CD4-positive, alpha-beta T cell treated with Interleukin-21 for 1 hour (primary cell): ENCODE measurements at regions not wholly inside any gene's neighbourhood (a gene's known extent, or its start where the extent isn't known, plus 50 kb on each side); places are given as distances from the start of the nearest gene placed in this dataset.
"Not testable (repeated sequence)": the region's sequence is repeated elsewhere in the genome, so short reads cannot be mapped to it uniquely, and the experiment has no call there.

Experiments
- DNase-seq: peaks from one replicate; pipeline ENCODE4 v3.0.0-alpha.2; 2020

DNA sequence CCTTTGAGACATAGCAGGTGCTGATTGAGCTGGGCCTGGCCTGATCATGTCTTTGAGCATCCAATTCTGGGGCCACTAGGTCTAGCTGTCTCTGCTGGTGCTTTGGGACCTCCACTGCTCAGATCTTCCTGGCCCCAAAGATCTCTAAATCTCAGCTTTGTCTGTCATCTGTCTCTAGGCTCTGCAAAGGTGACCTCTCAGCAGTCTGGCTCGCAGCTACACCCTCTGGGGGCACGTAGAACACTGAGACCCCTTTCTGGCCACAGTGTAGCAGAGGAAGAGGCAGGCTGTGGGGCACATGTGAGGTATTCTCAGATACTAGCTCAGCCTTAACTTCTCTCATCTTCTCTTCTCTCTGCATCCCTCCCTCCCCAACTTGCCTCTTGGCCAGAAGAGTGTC is 298.1 kb upstream of the PLGLB1 start:
- not testable (repeated sequence) for DNase-seq

DNA sequence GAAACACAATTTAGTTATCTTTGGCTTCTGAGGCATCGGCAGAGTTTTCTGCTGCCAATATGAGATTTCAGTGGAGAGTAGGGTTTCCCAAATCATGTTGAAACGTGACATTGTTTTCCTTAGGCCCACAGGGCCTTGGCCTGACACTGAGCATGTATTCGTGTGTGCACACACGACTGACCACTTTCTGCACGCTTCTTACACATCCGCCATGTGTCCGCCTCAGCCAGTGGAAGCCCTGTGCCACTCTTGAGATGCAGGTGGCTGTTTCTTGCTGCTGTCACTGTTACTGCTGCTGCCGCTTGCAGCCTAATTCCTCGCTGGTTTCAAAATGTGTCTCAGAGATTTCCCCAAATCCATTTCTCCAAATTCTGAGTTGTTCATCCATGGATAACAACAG is 299.6 kb upstream of the PLGLB1 start:
- DNase-seq: not testable (repeated sequence)

DNA sequence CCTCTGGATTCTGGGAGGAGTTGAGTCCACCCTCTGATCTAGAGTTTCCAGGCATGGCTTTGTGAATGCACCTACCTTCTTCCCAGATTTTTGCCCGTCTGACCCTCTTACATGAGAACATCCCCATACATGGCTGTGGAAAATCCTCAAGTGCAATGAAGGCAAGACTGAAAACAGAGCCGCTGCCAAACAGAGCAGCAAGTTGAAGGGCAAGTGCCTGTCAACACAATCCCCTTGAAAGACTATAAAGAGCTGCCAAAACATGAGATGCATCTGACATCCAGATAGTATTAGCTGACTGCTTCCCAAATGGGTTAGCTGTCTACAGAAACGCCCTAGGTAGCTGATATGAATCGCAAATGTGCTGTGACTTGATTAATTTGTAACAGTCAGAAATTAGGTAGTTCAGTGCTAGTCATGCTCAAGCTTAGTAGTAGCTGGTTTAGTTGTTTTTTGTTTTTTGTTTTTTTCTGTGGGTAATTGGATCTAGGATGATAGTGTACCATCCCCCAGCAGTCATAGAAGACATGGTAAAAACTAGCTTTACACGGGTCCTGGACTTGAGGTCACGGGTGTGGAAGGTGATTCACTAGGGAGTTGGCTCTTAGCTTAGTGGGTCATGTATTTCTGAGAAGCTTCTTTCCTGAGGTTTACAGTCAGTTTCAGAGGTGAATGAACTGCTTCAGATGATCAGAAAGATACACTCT is 302.8 kb upstream of the PLGLB1 start:
- not testable (repeated sequence) for DNase-seq

DNA sequence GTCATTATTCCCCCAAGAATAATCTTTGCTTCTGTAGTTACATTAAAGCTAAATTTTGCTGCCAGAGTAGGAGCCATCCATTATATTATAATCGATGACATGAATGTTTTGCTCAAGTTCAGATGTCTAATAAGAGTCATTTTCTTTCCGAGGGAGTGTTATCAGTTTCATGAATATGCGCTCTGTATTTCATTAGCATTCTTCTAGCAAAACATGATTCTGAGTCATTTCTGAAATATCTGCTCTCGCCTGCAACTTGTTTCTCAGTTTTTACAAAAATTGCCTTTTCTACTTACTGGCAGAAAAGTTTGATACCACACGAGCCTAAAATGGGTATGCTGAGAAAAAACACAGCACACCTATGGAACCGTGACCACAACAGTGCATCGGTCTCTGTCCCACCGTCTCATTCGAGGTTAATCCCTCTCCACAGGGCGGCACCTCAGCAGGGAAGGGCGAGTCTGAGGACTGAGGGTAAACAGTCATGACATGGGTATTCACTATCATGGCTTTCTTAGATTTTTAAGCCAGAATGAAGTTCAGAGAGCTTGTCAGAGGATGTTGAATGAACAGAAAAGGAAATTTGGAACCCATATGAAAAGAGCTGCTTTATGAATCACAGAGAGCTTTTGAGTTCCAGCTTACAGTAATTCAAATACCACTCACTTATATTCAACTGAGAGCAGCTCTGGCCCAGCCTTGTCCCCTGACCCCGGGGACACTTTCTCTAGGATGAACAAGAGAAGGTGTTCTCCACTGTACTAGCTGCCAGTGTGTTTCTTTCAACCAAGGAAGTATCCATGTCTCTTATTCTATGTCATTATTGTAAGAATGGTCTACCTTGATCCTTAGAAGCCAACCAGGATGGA is 303.6 kb upstream of the PLGLB1 start:
- not testable (repeated sequence) for DNase-seq

DNA sequence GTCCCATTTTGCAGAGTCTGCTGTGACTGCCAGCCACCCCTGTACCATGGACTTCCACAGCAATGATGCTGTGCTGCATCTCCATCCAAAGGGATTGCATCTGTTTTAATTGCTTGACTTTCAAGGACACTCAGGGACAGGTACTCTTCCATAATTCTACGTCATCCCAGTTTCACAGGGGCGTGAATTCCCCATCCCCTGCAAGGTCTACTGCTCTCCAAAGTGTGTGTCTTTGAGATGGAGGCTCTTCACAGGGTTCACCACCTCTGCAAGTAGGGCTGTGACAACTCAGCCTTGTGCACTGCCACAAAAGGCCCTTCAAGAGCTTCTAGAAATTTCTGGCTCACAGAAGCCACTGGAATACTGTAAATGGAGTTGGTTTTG is 304.3 kb upstream of the PLGLB1 start:
- DNase-seq: not testable (repeated sequence)

DNA sequence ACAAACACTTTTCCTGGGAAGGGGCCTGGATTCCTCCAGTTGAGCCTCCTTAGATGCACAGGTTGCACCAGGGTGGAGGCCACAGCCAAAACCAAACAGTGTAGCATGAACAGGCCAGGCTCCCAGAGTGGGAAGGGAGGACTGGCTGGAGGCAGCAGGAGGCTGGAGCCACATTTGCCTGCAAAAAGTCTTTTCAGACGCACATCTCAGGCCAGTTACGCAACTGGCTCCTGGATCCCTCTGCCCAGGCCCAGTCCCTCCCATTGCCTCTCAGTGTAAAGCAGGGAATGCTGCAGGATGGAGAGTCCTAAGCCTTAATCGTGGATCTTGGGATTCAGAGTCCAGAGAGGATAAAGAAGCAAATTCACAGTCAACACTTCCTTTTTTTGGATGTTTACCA is 305.1 kb upstream of the PLGLB1 start:
- not testable (repeated sequence) for DNase-seq

DNA sequence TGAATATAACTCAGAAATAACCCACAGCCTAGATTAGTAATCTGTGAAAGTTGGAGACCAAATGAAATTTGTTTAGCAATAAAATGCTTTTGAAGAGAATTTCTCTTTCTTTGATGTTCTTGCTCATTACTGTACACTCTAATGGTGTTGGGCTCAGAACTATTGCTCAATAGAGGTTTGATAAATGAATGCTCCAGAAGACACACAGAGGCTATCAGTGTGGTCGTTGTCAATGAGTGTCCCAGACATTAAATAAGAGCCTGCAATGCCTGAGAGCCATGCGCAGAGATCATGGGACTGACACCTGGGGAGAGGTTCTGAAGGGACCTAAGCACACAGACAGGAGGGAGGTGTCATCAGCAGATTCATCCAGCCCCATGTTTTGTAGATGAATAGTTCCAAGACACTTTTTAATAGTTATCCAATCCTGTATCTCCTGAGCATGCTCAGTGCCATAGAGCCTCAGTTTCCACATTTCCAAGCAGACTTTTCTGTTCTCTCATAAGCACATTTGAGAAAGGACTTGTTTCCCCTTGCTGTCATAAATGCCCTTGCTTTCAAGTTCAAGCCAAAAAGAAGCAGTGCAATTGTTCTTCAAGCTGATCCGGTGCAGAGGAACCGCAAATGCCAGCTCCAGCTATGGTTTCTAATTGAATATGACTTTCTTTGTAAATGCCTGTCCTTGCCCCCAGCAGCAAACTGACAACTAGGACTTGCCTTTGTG is 306.2 kb upstream of the PLGLB1 start:
- DNase-seq: not testable (repeated sequence)

DNA sequence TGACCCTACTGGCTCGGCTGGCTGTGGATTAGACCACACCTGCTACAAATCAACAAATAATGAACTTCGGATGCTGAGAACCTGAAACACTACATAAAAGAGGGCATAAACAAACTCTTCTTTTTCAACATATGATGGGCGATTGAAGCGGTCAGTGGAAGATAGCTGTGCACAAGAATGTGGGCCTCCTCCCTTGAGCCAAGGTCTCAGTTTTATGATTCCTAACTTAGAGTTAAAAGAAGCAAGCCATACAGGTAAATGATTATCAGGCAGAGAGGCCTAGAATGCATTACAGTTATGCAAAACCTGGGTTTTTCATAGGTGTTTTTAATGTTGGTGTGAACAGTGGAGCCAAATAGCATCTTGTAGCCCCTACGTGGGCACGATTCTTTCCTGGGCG is 307.9 kb upstream of the PLGLB1 start:
- not testable (repeated sequence) for DNase-seq

DNA sequence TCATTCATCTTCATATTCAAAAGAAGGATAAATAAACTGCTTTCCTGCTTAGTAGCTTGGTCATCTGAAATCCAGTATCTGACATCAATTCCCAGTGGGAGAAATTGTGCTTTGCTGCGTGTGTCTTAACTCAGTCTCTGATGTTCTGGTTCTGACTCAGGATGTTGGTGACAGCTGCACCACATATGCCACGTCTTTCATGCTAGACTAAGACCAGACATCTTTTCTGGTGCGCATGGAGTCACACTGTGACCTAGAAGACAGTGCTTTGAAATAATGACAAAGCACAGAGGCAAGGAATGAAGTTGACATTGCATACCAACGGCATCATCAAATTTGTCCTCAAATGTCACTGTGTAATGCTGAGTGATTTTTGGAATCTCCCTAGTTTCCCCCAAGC is 308.8 kb upstream of the PLGLB1 start:
- not testable (repeated sequence) for DNase-seq

DNA sequence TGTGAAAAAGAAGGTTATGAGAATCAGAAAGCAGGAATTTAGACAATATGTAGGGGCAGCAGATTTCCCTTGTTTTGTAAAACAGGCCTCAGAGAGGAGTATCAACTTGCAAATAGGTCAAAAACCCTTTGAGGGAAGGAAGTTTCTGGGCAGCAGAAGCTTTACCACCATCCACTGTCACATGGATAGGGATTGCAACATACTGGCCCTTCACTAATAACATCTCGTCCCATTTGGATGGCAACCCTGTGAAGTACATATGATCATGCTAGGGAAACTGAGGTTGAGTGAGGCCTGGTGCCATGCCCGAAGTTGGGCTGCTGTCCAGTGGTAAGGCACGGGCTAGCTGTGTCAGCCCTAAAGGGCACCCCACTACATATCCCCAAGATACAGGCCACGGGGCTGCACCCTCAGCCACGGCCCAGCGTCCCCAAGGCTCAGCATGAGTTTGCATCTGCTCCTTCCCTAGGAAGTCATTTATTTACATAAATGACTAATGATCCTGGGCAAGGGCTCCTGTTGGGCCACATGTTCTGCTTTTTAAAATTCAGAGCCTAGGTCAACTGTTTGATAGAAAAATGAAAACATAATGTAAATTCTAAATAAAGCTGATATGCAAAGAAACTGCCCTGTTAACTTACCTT is 310.4 kb upstream of the PLGLB1 start:
- DNase-seq: not testable (repeated sequence)

DNA sequence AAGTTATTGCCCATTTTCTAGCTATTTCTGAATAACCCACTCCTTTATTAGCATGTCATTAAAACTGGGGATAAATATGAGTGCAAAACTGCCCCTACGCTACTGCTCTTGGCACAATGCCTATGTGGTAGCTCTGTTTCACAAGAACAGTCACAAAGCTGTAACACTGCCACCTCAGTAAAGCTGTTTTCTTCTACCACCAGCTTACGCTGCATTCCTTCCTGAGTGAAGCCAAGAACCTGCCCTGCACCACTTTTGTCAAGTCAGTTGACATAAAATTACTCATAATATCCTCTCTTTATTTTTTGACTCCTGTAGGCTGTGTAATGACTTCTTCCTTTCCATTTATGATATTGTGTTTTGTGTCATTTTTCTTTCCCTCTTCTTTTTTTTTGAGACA is 313.2 kb upstream of the PLGLB1 start:
- DNase-seq: not testable (repeated sequence)

DNA sequence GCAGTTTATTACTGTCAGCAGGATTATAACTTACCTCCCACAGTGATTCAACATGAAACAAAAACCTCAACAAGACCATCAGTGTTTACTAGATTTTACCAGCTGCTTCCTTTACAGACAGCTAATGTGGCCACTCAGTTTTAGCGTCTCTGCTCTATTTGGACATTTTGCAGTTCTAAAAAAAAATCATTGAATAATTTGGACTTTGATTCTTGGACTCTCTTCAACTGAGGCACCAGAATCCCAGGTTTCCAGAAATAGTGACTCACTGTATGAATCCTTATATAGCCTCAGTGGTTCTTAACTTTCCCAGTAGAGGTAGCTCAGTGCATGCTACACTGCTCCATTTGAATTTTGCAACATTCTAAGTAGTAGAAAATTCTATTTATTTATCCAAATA is 317.4 kb upstream of the PLGLB1 start:
- not testable (repeated sequence) for DNase-seq

DNA sequence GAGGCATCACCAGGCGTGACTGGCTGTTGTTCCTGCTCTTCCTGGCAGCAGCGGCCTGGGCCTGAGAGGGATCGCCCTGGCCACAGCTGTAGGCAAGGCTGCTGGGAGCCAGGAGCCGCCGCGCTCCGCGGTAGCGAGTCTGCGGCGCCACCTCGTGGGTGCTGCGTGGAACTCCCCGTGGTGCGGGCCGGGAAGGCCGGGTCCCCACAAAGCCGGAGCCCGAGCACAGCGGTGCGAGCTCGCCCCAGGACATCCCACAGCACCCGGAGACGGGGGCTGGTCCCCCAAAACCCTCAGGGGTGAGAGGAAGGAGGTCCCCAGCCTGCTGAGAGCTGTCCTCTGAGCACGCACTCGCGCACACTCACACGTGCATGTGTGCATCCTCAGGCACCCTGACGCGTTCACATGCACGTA is 320.0 kb upstream of the PLGLB1 start:
- peak; percentile 62 for DNase-seq

DNA sequence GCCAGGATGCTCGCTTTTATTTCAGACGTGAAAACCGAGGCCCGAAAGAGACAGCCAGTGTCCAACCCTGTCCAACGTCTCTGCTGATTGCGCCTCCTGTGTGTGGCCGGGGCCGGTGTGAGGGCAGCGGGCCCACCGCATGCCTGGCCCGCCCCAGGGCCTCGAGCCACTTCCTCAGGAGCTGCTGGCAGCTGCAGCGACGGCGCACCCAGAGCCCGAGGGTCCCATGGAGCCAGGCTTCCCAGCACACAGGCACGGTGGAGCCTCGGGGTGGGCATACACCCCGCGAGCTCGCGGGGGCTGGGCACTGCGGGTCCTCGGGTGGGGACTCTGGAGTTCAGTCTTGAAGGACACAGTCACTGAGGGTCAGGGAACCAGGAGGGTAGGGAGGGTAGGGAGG is 320.5 kb upstream of the PLGLB1 start:
- not testable (repeated sequence) for DNase-seq

DNA sequence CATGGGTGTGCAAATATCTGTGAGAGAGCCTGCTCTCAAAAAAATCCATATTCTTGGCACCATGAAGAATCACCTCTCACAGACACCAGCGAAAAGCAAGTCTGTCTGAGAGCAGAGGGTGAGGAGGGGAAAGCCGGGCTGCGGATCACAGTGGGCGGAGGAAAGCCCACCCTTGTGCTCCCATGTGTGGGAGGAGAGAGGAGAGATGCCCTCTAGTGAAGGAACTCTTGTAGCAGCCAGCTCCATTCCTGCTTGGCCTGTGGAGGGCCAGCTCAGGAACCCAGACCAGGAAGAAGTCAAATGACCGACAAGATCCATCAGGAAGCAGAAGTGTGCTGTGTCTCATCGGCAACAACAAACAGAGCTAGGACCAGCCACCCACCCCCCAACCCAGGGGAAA is 321.7 kb upstream of the PLGLB1 start:
- not testable (repeated sequence) for DNase-seq

DNA sequence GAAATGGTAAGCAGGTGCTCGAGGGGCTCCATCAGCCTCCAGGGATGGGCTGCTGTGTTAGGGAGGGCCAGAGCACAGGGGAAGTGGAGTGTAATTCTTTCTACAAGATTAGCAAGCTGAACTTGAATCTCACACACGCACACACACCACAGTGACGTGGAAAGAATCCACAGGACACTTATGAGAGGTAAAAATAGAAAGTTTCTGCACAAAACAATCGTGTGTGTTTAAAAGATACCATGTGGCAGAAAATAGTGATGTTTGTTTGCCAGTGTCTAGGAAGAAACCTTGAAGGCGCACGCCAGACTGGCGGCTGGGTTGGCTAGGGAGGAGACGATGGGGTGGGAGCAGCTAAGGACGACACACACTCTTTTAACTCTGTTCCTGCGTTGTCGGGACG is 323.6 kb upstream of the PLGLB1 start:
- not testable (repeated sequence) for DNase-seq

DNA sequence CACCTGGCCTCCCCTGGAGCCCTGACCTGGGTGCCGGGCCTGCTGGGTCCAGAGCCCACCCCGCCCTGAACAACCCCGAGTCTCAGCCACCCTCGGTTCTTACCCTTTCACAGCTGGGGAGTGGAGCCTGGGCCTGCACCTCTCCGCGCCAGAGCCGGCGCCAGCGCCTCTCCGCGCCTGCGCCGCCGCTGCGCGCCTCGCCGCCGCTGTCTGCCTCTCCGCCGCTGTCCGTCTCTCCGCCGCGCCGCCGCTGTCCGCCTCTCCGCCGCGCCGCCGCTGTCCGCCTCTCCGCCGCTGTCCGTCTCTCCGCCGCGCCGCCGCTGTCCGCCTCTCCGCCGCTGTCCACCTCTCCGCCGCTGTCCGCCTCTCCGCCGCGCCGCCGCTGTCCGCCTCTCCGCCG is 326.9 kb upstream of the PLGLB1 start:
- DNase-seq: not testable (repeated sequence)

DNA sequence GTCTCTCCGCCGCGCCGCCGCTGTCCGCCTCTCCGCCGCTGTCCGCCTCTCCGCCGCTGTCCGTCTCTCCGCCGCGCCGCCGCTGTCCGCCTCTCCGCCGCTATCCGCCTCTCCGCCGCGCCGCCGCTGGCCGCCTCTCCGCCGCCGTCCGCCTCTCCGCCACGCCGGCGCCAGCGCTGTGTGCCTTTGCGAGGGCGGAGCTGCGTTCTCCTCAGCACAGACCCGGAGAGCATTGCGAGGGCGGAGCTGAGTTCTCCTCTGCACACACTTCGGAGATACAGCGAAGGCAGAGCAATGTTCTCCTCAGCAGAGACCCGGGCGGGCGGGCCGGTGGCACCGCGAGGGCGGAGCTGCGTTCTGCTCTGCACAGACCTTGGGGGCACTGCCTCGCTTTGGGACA is 327.4 kb upstream of the PLGLB1 start:
- DNase-seq: not testable (repeated sequence)

DNA sequence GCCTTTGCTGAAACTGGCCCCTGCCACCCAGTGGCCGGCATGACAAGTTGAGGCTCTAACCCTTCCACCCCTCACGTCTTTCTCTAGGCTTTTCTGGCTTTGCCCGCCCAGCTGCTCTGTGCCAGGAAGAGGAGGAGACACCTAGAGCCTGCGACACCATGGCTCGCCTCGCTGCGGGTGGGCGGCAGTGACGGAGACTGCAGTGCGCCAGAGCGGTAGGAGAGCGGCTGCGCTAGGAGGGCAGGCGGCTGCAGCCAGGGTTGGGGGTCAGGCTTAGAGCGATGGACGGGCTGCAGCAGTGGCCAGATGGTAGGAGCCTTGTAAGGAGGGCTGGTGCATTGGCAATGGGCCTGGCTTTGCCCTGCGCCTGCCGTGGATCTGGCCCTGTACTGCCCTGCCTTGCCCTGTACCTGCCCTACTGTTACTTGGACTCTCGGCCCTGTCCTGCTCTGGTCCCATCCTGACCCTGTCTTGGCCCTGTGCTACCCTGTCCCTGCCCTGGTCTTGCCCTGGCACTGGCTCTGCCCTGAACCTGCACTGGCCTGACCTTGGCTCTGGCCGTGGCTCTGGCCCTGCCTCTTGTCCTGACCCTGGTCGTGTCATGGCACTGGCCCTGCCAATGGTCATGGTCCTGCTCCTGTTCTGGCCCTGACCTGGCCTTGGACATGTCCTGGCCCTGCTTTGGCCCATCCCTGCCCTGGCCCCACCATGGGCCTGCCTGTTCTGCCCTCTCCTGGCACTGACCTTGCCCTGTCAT is 330.7 kb upstream of the PLGLB1 start:
- DNase-seq: not testable (repeated sequence)

DNA sequence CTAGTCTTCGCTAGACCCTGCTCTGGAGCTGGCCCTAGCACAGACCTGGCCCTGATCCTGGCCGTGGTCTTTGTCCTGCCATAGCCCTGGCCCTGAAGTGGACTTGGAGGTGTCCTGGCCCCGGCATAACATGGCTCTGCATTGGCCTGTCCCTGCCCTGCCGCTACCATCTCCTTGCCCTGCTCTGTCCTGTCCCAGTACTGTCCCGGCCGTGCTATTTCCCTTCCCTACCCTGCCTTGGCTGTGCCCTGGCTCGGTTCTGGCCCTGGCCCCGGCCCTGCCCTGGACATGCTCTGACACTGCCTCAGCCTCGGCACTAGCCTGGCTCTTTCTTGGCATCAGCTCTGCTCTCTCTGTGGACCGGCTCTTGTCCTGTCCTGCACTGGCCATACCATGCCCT is 331.8 kb upstream of the PLGLB1 start:
- not testable (repeated sequence) for DNase-seq

DNA sequence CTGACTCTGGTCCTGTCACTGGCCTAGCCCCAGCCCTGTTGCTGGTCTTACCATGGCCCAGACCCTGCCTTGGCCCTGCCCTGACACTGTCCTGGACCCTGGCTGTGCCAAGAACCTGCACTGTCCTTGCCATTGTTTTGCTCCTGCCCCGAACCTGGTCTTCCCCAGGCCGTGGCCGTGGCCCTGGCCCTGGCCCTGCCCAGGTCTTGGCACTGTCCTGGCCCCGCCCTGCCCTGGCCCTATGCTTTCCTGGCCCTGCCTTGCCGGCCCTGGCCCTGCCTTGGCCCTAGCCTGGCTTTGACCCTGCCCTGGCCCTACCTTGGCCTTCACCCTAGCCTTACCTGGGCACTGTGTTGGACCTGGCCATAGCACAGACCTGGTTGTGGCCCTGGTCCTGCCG is 332.5 kb upstream of the PLGLB1 start:
- DNase-seq: not testable (repeated sequence)

DNA sequence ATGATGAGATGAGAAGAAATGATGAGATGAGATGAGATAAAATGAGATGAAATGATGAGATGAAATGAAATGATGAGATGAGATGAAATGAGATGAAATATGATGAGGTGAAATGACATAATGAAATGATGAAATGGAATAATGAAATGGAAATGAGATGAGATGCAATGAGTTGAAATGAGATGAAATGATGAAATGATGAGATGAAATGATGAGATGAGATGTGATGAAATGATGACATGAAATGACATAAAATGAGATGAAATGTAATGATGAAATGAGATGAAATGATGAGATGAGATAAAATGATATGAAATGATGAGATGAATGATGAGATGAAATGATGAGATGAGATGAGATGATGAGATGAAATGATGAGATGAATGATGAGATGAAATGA is 338.6 kb upstream of the PLGLB1 start:
- DNase-seq: not testable (repeated sequence)
